ENCODE measurements at regions not wholly inside any gene's neighbourhood (a gene's known extent, or its start where the extent isn't known, plus 50 kb on each side); places are given as distances from the start of the nearest gene placed in this dataset.
"Not testable (repeated sequence)": the region's sequence is repeated elsewhere in the genome, so short reads cannot be mapped to it uniquely, and the experiment has no call there.

DNA sequence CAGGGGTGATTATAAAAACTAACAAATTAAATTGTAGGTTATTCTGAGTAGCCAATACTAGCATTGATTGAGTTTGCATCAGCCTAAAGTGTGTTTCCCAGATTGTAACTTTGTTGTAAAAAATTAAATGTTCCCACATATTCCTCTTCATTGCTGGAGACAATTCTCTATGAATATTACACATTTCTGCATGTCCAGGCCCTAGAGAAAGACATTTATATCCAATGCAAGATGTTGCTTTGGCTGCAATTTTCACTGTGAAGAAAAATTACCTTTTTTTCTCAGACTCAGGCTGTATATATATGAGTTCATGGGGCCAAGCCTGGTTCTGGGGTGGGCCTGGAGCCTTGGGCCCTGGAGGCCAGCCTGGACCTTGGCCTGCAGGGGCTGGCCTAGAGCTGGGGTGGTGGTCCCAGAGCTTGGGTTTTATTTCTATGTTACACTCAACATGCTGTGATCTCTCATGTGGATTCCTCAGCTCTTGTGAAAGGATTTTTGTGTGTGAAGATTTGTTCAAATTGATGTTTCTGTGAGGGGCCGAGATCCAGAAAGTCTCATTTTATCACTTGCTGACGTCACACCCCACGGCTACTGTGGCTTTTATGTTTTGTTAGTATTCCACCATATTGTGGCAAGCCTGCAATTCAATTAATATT, 232.5 kb downstream of the SPATA31A1 start:
- TF ChIP-seq, protein P1, sequence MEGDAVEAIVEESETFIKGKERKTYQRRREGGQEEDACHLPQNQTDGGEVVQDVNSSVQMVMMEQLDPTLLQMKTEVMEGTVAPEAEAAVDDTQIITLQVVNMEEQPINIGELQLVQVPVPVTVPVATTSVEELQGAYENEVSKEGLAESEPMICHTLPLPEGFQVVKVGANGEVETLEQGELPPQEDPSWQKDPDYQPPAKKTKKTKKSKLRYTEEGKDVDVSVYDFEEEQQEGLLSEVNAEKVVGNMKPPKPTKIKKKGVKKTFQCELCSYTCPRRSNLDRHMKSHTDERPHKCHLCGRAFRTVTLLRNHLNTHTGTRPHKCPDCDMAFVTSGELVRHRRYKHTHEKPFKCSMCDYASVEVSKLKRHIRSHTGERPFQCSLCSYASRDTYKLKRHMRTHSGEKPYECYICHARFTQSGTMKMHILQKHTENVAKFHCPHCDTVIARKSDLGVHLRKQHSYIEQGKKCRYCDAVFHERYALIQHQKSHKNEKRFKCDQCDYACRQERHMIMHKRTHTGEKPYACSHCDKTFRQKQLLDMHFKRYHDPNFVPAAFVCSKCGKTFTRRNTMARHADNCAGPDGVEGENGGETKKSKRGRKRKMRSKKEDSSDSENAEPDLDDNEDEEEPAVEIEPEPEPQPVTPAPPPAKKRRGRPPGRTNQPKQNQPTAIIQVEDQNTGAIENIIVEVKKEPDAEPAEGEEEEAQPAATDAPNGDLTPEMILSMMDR (IDR thresholded peaks at IDR 0.05), result no peak
- Histone ChIP-seq H3K36me3 (ENCODE audit: control insufficient read depth, insufficient read depth, low read length) (no peaks in the 10 kb centered on the region), H2AFZ (no peak overlapping the region), H3K4me1 (no peaks in the 10 kb centered on the region), H3K4me2 (ENCODE audit: low read length) (no peak overlapping the region), H3K4me3 (ENCODE audit: low read depth, low read length) (no peak overlapping the region), H3K79me2 (no peaks in the 10 kb centered on the region), H3K9ac (no peak overlapping the region), H3K27ac (no peak overlapping the region), H3K27me3 (ENCODE audit: control insufficient read depth, insufficient read depth, low read length) (no peaks in the 10 kb centered on the region), H3K9me3 (ENCODE audit: control insufficient read depth, low read length) (no peaks in the 10 kb centered on the region)

DNA sequence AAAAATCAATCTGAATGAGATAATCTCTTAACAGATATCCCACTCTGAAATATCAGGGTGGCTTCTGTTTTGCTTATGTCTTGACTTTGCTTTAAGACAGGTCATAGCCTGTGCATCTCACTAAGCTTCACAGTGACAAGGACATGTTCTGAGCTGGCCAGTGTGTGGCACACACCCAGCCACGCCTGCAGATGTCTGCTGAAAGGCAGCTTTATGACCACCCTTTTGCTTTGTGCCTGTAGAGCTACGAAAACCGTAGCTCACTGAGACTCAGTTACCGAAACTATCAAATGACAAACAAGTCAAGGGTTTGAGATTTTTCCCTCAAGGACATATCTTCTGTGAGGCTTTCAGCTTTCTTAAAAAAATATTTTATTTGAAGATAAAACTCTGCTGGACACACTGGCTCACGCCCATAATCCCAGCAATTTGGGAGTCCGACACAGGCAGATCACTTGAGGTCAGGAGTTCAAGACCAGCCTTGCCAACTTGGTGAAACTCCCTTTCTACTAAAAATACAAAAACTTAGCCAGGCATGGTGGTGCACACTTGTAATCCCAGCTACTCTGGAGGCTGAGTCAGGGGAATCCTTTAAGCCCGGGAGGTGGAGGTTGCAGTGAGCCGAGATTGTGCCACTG, 233.2 kb downstream of the SPATA31A1 start:
- no peaks in the 10 kb centered on the region for H3K79me2 ChIP-seq
- TF ChIP-seq, protein P1 (IDR thresholded peaks at IDR 0.05), result no peak
- H3K9ac ChIP-seq, result no peak overlapping the region
- H2AFZ ChIP-seq, result no peak overlapping the region
- H3K27ac ChIP-seq, result no peak overlapping the region
- H3K9me3 ChIP-seq (ENCODE audit: control insufficient read depth, low read length), result no peaks in the 10 kb centered on the region
- no peak overlapping the region for H3K4me2 ChIP-seq (ENCODE audit: low read length)
- no peak overlapping the region for H3K4me3 ChIP-seq (ENCODE audit: low read depth, low read length)
- H3K36me3 ChIP-seq (ENCODE audit: control insufficient read depth, insufficient read depth, low read length), result no peaks in the 10 kb centered on the region
- H3K27me3 ChIP-seq (ENCODE audit: control insufficient read depth, insufficient read depth, low read length), result no peaks in the 10 kb centered on the region
- no peaks in the 10 kb centered on the region for H3K4me1 ChIP-seq

DNA sequence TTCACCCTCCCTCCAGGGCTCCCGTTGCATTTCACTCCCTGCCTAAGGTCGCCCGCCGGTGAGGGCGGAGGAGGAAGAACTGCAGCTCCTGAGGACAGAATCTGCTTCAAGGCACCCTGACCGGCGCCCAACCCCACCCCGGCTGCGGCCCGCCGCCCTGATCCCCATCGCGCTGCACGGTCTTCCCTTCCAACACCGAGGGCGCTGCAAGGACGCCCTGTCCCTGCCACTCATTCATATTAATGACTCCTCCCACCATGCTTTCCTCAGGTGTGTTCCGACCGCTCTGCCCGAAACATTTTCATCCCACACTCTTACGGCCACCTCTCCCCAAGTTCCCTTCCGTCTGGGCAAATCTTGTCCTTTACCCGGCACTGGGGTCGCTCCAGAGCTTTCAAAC, 248.6 kb downstream of the SPATA31A1 start:
- not testable (repeated sequence) for H3K27me3 ChIP-seq (ENCODE audit: control insufficient read depth, insufficient read depth, low read length); H3K4me3 ChIP-seq (ENCODE audit: low read depth, low read length); H3K4me1 ChIP-seq; H3K9ac ChIP-seq; H3K36me3 ChIP-seq (ENCODE audit: control insufficient read depth, insufficient read depth, low read length); H3K9me3 ChIP-seq (ENCODE audit: control insufficient read depth, low read length); H3K27ac ChIP-seq; H3K4me2 ChIP-seq (ENCODE audit: low read length); H2AFZ ChIP-seq; H3K79me2 ChIP-seq

DNA sequence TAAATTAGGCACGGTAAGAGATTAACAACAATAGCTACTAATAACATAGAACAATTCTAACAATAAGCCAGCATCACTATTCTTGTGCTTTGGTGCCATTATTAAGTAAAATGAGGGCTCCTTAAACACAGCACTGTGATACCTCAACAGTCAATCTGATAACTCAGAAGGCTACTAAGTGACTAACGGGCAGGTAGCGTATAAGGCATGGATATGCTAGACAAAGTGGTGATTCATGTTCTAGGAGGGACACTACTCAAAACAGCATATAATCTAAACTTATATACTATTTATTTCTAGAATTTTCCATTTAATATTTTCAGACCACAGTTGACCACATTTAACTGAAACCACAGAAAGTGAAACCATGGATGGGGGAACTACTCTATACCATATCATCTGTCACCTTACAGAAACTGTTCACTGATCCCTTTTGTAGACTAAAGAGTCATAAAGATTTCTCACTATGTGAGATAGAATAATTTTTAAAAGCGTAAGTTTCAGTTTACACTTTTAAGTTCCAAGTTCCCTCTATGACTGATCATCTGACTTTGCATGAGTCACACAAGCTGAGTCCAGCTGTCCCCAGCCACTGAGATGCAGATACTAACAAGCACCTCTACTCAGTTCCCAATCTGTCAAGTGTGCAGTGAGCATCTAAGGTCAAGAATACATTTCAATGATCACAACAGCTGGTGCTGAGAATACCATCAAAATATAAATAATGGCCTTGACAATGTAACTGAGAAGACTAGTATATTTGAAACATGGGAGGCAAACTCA, 256.2 kb downstream of the SPATA31A1 start:
- H3K4me1 ChIP-seq, result not testable (repeated sequence)

DNA sequence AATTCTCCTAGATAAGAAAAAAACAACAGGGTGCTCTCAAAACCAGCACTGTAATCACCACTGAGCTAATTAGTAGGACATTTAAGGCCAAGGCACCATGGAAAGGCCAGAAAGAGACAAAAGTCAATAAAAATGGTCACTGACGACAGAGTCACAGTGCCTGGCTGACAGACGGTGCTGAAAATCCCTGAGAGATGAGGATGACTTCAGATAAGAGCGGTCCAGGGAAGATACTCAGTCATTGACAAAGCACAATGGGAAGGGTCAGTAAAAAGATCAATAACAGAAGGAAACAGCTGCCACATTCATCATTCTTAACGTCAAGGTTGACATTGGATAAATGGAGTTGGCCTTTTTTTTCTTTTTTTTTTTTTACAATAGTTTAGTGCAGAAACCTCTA, 261.0 kb downstream of the SPATA31A1 start:
- H3K27me3 ChIP-seq (ENCODE audit: control insufficient read depth, insufficient read depth, low read length), result not testable (repeated sequence)

More for the DNA sequence above, 256.2 kb downstream of the SPATA31A1 start:
- not testable (repeated sequence) for H3K36me3 ChIP-seq (ENCODE audit: control insufficient read depth, insufficient read depth, low read length); H3K9ac ChIP-seq; H2AFZ ChIP-seq; H3K4me2 ChIP-seq (ENCODE audit: low read length); H3K4me3 ChIP-seq (ENCODE audit: low read depth, low read length); H3K9me3 ChIP-seq (ENCODE audit: control insufficient read depth, low read length); H3K27ac ChIP-seq; H3K27me3 ChIP-seq (ENCODE audit: control insufficient read depth, insufficient read depth, low read length); H3K79me2 ChIP-seq

DNA sequence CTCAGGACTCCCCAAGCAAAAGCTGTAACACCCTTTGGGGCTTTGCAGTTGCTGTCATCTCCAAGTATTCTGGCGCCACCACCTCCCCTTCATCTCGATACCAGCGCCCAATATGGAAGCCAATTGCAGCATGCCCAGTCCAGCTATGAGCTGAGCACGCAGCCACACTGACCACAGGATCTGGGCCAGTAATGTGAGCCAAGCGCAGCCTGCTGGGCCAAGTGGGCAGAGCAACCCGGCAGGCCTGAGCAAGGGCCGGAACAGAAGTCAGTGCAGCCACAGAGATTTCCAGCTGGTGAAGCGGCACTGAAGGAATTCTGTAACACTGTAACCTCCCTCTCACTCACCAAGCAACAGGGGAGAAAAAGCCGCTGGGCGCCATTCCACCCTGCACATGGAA, 268.6 kb downstream of the SPATA31A1 start:
- not testable (repeated sequence) for H3K27ac ChIP-seq; H3K9me3 ChIP-seq (ENCODE audit: control insufficient read depth, low read length); H3K4me2 ChIP-seq (ENCODE audit: low read length); H3K27me3 ChIP-seq (ENCODE audit: control insufficient read depth, insufficient read depth, low read length); H3K9ac ChIP-seq; H3K79me2 ChIP-seq; H2AFZ ChIP-seq; H3K4me3 ChIP-seq (ENCODE audit: low read depth, low read length); H3K36me3 ChIP-seq (ENCODE audit: control insufficient read depth, insufficient read depth, low read length); H3K4me1 ChIP-seq

More for the DNA sequence above, 261.0 kb downstream of the SPATA31A1 start:
- not testable (repeated sequence) for H3K4me2 ChIP-seq (ENCODE audit: low read length); H3K79me2 ChIP-seq; H3K36me3 ChIP-seq (ENCODE audit: control insufficient read depth, insufficient read depth, low read length); H3K4me1 ChIP-seq; H3K9me3 ChIP-seq (ENCODE audit: control insufficient read depth, low read length); H3K27ac ChIP-seq; H3K9ac ChIP-seq; H2AFZ ChIP-seq; H3K4me3 ChIP-seq (ENCODE audit: low read depth, low read length)

DNA sequence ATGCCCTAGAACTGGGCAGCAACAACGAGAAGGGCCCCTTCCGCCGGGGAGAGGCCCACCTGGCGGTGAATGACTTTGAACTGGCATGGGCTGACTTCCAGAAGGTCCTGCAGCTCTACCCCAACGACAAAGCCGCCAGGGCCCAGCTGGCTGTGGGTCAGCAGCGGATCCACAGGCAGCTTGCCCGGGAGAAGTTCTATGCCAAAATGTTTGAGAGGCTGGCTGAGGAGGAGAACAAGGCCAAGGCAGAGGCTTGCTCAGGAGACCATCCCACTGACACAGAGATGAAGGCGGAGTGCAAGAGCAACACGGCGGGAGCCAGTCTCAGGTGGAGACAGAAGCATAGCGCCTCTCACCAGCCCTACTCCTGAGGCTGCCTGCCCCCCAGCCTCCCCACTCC, 276.6 kb downstream of the SPATA31A1 start:
- not testable (repeated sequence) for H3K27ac ChIP-seq; H3K4me1 ChIP-seq; H3K36me3 ChIP-seq (ENCODE audit: control insufficient read depth, insufficient read depth, low read length); H3K4me2 ChIP-seq (ENCODE audit: low read length); H3K27me3 ChIP-seq (ENCODE audit: control insufficient read depth, insufficient read depth, low read length); H3K9ac ChIP-seq; H2AFZ ChIP-seq; H3K9me3 ChIP-seq (ENCODE audit: control insufficient read depth, low read length); H3K79me2 ChIP-seq; H3K4me3 ChIP-seq (ENCODE audit: low read depth, low read length)

DNA sequence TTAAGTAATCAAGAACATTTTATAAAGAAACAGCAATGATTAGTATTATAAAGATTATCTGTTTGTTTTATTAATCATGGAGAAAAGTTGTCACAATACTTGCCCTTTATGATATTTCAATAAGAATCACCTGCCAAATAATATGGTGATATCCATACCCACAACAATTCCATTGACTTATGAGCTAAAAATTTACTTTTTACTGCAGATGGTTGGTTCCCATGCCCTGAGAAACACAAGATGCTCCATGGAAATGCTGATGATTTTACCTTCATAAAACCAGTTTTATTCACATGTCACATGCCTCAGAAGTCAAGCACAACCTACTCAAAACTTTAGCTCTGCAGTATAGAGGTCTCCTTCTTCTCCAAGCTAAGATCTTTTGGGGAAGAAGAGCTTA, 293.6 kb downstream of the SPATA31A1 start:
- H3K9me3 ChIP-seq (ENCODE audit: control insufficient read depth, low read length); H3K4me2 ChIP-seq (ENCODE audit: low read length); H3K9ac ChIP-seq; H2AFZ ChIP-seq; H3K27ac ChIP-seq; H3K4me3 ChIP-seq (ENCODE audit: low read depth, low read length); H3K36me3 ChIP-seq (ENCODE audit: control insufficient read depth, insufficient read depth, low read length); H3K4me1 ChIP-seq; H3K79me2 ChIP-seq; H3K27me3 ChIP-seq (ENCODE audit: control insufficient read depth, insufficient read depth, low read length): not testable (repeated sequence)

DNA sequence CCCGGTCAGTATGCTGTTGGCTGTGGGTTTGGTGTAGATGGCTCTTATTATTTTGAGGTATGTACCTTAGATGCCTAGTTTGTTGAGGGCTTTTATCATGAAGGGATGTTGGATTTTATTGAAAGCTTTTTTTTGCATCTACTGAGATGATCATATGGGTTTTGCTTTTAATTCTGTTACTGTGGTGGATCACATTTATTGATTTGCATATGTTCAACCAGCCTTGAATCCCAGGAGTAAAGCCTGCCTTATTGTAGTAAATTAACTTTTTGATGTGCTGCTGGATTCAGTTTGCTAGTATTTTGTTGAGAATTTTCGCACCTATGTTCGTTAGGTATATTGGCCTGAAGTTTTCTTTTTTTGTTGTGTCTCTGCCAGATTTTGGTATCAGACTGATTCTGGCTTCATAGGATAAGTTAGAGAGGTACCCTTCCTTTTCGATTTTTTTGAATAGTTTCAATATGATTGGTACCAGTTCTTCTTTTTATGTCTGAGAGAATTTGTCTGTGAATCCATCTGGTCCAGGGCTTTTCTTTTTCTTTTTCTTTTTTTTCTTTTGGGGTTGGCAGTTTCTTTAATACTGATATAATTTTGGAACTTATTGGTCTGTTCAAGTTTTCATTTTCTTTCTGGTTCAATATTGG, 301.6 kb downstream of the SPATA31A1 start:
- H3K9me3 ChIP-seq (ENCODE audit: control insufficient read depth, low read length); H3K4me1 ChIP-seq: not testable (repeated sequence)

More for the DNA sequence above, 301.6 kb downstream of the SPATA31A1 start:
- not testable (repeated sequence) for H3K9ac ChIP-seq; H3K79me2 ChIP-seq; H2AFZ ChIP-seq; H3K27me3 ChIP-seq (ENCODE audit: control insufficient read depth, insufficient read depth, low read length); H3K27ac ChIP-seq; H3K4me2 ChIP-seq (ENCODE audit: low read length); H3K4me3 ChIP-seq (ENCODE audit: low read depth, low read length); H3K36me3 ChIP-seq (ENCODE audit: control insufficient read depth, insufficient read depth, low read length)

Data from parathyroid adenoma (tissue), 2 donors.